ENCODE measurements at regions not wholly inside any gene's neighbourhood (a gene's known extent, or its start where the extent isn't known, plus 50 kb on each side); places are given as distances from the start of the nearest gene placed in this dataset.

GRCh38 chr5:20300110-20300509, 312.1 kb upstream of the CDH18 start:
- TF ChIP-seq ZFP30 (CRISPR knock-in tag; IDR thresholded peaks at IDR 0.05), result no peak
- TF ChIP-seq, protein P1, sequence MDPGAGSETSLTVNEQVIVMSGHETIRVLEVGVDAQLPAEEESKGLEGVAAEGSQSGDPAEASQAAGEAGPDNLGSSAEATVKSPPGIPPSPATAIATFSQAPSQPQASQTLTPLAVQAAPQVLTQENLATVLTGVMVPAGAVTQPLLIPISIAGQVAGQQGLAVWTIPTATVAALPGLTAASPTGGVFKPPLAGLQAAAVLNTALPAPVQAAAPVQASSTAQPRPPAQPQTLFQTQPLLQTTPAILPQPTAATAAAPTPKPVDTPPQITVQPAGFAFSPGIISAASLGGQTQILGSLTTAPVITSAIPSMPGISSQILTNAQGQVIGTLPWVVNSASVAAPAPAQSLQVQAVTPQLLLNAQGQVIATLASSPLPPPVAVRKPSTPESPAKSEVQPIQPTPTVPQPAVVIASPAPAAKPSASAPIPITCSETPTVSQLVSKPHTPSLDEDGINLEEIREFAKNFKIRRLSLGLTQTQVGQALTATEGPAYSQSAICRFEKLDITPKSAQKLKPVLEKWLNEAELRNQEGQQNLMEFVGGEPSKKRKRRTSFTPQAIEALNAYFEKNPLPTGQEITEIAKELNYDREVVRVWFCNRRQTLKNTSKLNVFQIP (CRISPR knock-in tag; IDR thresholded peaks at IDR 0.05; ENCODE audit: borderline replicate concordance, low read depth), result no peak
- no peak for TF ChIP-seq GLIS3 (CRISPR knock-in tag; IDR thresholded peaks at IDR 0.05)

Measured in SK-N-SH treated with all-trans-retinoic acid at 6 μM for 48 hours (cell line).